Smooth muscle cell (in vitro differentiated cells): ENCODE measurements at regions not wholly inside any gene's neighbourhood (a gene's known extent, or its start where the extent isn't known, plus 50 kb on each side); places are given as distances from the start of the nearest gene placed in this dataset.
A peak's percentile ranks its signal among the peaks of the same experiment; 100 is the strongest.

Experiments used
- DNase-seq: peaks from one replicate; lab custom pipeline; 2025; ENCODE audit not compliant: unreplicated experiment; lab: John Stamatoyannopoulos, UW
- H2AFZ ChIP-seq: fragments of 200-600 bp; sonication (generic); 2 replicates; pipeline ENCODE4 v1.6.0; 2016; ENCODE audit warnings: antibody characterized with exemption, low read depth, mild to moderate bottlenecking
- H3F3A ChIP-seq: fragments of 200-600 bp; sonication (generic); 2 replicates; pipeline ENCODE4 v1.6.0; 2017; ENCODE audit warnings: antibody characterized with exemption, low read depth
- H3K27ac ChIP-seq: fragments of 200-600 bp; sonication (generic); 2 replicates; pipeline ENCODE4 v1.5.1; 2016; ENCODE audit warnings: low read depth, mild to moderate bottlenecking
- H3K27me3 ChIP-seq: fragments of 200-600 bp; sonication (generic); 2 replicates; pipeline ENCODE4 v1.6.1; 2016; ENCODE audit warnings: low read depth, mild to moderate bottlenecking
- H3K36me3 ChIP-seq: fragments of 200-600 bp; sonication (generic); 2 replicates; pipeline ENCODE4 v1.5.1; 2016; ENCODE audit warnings: low read depth
- H3K4me1 ChIP-seq: fragments of 200-600 bp; sonication (generic); 2 replicates; pipeline ENCODE4 v1.5.1; 2016; ENCODE audit warnings: low read depth
- H3K4me2 ChIP-seq: fragments of 200-600 bp; sonication (generic); 2 replicates; pipeline ENCODE4 v1.6.0; 2016; ENCODE audit warnings: mild to moderate bottlenecking
- H3K4me3 ChIP-seq: fragments of 200-600 bp; sonication (generic); 2 replicates; pipeline ENCODE4 v1.5.1; 2016; ENCODE audit warnings: mild to moderate bottlenecking
- H3K79me2 ChIP-seq: fragments of 200-600 bp; sonication (generic); 2 replicates; pipeline ENCODE4 v1.6.0; 2016; ENCODE audit warnings: low read depth, mild to moderate bottlenecking
- H3K9ac ChIP-seq: fragments of 200-600 bp; sonication (generic); 2 replicates; pipeline ENCODE4 v1.6.0; 2016; ENCODE audit warnings: low read depth
- H3K9me3 ChIP-seq: fragments of 200-600 bp; sonication (generic); replicated peaks from 2 replicates; pipeline ENCODE4 v1.5.1; 2016; ENCODE audit warnings: low read depth
- H4K20me1 ChIP-seq: fragments of 200-600 bp; sonication (generic); 2 replicates; pipeline ENCODE4 v1.6.0; 2016; ENCODE audit warnings: low read depth
- WGBS: methylation state at CpG from one replicate; pipeline ENCODE4 v1.1.7; 2016; ENCODE audit warnings: low lambda C conversion rate; 5-methylcytosine and 5-hydroxymethylcytosine counted together
- TF ChIP-seq, protein P1 (sequence below): fragments of 200-600 bp; sonication (generic); IDR thresholded peaks from 2 replicates; pipeline ENCODE4 v1.5.1; 2017; ENCODE audit warnings: borderline replicate concordance, mild to moderate bottlenecking, antibody characterized with exemption; ENCODE audit not compliant: insufficient read depth, poor library complexity, severe bottlenecking

DNA sequence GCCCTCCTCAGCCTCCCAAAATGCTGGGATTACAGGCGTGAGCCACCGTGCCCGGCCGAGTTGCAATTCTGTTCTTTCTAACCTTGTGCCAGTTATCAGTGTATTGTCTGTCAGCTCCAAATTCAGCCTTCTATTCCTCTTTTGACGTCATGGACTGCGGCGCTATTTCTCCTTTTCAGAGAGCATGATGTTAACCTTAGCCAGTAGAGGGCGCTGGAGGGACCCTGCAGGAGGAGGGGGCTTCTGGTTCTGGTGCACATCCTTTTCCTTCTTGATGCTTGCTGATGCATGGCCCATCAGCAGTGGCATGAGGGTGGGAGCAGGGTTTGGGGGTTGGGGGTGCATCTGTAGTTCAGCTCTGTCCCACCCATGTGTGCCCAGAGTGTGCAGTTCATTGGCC lies 179.3 kb upstream of the RMST start:
- Histone ChIP-seq H3K27me3 (no peaks in the 10 kb centered on the region), H3K36me3 (no peaks in the 10 kb centered on the region), H3K4me1 (no peaks in the 10 kb centered on the region), H3K9me3 (no peaks in the 10 kb centered on the region), H3K79me2 (no peaks in the 10 kb centered on the region), H2AFZ (no peak overlapping the region), H3K4me3 (no peak overlapping the region), H3K4me2 (no peak overlapping the region), H3K27ac (no peak overlapping the region), H3K9ac (no peak overlapping the region), H3F3A (no peaks in the 10 kb centered on the region), H4K20me1 (no peaks in the 10 kb centered on the region)
- TF ChIP-seq, protein P1, sequence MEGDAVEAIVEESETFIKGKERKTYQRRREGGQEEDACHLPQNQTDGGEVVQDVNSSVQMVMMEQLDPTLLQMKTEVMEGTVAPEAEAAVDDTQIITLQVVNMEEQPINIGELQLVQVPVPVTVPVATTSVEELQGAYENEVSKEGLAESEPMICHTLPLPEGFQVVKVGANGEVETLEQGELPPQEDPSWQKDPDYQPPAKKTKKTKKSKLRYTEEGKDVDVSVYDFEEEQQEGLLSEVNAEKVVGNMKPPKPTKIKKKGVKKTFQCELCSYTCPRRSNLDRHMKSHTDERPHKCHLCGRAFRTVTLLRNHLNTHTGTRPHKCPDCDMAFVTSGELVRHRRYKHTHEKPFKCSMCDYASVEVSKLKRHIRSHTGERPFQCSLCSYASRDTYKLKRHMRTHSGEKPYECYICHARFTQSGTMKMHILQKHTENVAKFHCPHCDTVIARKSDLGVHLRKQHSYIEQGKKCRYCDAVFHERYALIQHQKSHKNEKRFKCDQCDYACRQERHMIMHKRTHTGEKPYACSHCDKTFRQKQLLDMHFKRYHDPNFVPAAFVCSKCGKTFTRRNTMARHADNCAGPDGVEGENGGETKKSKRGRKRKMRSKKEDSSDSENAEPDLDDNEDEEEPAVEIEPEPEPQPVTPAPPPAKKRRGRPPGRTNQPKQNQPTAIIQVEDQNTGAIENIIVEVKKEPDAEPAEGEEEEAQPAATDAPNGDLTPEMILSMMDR = peak; percentile 31
- 78% methylated on average over 8 of the region's 8 CpGs for WGBS
- DNase-seq = no peak

DNA sequence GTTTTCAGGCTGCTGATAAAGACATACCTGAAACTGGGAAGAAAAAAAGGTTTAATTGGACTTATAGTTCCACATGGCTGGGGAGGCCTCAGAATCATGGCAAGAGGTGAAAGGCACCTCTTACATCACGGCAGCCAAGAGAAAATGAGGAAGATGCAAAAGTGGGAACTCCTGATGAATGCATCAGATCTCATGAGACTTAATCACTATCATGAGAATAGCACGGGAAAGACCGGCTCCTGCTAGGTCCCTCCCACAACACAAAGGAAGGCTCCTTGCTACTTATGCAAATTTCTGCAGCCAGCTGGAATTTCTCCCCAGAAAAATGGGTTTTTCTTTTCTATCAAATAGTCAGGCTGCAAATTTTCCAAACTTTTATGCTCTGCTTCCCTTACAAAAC lies 174.1 kb upstream of the RMST start:
- Histone ChIP-seq H3F3A (no peaks in the 10 kb centered on the region), H3K9ac (no peak overlapping the region), H3K4me1 (no peaks in the 10 kb centered on the region), H3K4me3 (no peak overlapping the region), H3K79me2 (no peaks in the 10 kb centered on the region), H3K4me2 (no peak overlapping the region), H2AFZ (no peak overlapping the region), H3K27ac (no peak overlapping the region), H3K36me3 (no peaks in the 10 kb centered on the region), H3K27me3 (no peaks in the 10 kb centered on the region), H4K20me1 (no peaks in the 10 kb centered on the region), H3K9me3 (no peaks in the 10 kb centered on the region)
- no peak for DNase-seq
- TF ChIP-seq, protein P1 = no peak
- 85% methylated on average over 3 of the region's 3 CpGs for WGBS

DNA sequence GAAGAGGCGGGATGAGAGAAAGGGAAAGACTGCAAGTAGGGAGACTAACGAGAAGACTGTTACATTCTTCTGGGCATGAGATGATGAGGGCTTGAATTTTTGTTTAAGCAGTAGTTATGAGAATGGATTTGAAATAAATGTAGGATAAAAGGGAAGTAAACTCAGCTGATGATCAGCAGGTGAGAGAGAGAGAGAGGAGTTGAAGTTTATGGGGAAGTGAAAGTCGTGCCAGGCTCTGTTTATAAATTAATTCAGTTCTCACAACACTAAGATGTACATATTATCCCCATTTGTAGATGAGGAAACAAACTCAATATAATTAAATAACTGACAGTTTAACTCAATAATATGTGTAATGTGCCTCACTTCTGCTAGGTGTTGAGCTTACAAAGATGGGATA lies 170.0 kb upstream of the RMST start:
- Histone ChIP-seq H2AFZ (no peak overlapping the region), H3K9me3 (no peaks in the 10 kb centered on the region), H3K27ac (no peak overlapping the region), H3K36me3 (no peaks in the 10 kb centered on the region), H3K4me1 (no peaks in the 10 kb centered on the region), H3K79me2 (no peaks in the 10 kb centered on the region), H4K20me1 (no peaks in the 10 kb centered on the region), H3K4me3 (no peak overlapping the region), H3F3A (no peaks in the 10 kb centered on the region), H3K4me2 (no peak overlapping the region), H3K9ac (no peak overlapping the region), H3K27me3 (no peaks in the 10 kb centered on the region)
- WGBS = 88% methylated on average over 3 of the region's 3 CpGs
- DNase-seq = no peak
- TF ChIP-seq, protein P1 = no peak

DNA sequence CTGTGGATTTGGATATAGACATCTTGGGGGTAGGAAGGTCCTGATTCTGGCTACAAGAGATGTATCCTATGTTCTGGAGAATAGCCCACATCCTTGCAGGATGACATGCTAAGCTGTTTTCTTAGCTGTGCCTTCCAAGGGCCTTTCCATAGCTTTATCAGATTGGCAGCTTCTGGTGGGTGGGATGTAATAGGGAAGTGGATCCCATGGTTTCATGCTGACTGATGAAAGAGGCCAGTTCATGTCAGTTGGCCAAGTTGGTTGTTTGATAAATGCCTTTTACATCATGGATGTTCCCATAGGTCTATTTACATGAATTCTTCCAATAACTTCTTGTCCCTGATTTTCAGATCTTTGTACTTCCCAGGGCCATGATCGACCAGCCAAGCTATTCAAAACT lies 169.1 kb upstream of the RMST start:
- H3K4me2 ChIP-seq = no peak overlapping the region
- TF ChIP-seq, protein P1 = no peak
- H3K27me3 ChIP-seq = no peaks in the 10 kb centered on the region
- DNase-seq = no peak
- 94% methylated on average over 1 of the region's 1 CpG for WGBS
- no peak overlapping the region for H3K4me3 ChIP-seq
- no peaks in the 10 kb centered on the region for H3K9me3 ChIP-seq
- no peak overlapping the region for H3K27ac ChIP-seq
- no peaks in the 10 kb centered on the region for H3K36me3 ChIP-seq
- no peaks in the 10 kb centered on the region for H3K4me1 ChIP-seq
- H2AFZ ChIP-seq = no peak overlapping the region
- no peak overlapping the region for H3K9ac ChIP-seq
- H3F3A ChIP-seq = no peaks in the 10 kb centered on the region
- no peaks in the 10 kb centered on the region for H4K20me1 ChIP-seq
- H3K79me2 ChIP-seq = no peaks in the 10 kb centered on the region
